ENCODE measurements at regions not wholly inside any gene's neighbourhood (a gene's known extent, or its start where the extent isn't known, plus 50 kb on each side); places are given as distances from the start of the nearest gene placed in this dataset.

- POLR2A ChIA-PET, result no interaction called here
- H3K27ac ChIP-seq (ENCODE audit: low read depth, low read length), result no peak overlapping the region
- no peaks in the 10 kb centered on the region for H3K79me2 ChIP-seq (ENCODE audit: insufficient read depth, low read length)
- DNase-seq (ENCODE audit: low read depth, low spot score) (no peak), ATAC-seq (no peak)
- H3K4me2 ChIP-seq (ENCODE audit: low read length), result no peak overlapping the region
- intact Hi-C loops (cut with micrococcal nuclease), result no loop called here
- CTCF ChIA-PET, result no interaction called here
- TF ChIP-seq TCF7L2 (IDR thresholded peaks at IDR 0.05; ENCODE audit: borderline replicate concordance, extremely low read depth, insufficient read depth, insufficient read length), result no peak
- TF ChIP-seq CEBPB (IDR thresholded peaks at IDR 0.05; ENCODE audit: low read depth), result no peak
- TF ChIP-seq SP1 (IDR thresholded peaks at IDR 0.05; ENCODE audit: low read depth), result no peak
- no peak for TF ChIP-seq POLR2AphosphoS5 (IDR thresholded peaks at IDR 0.05; ENCODE audit: low read depth, low read length)
- no peak for TF ChIP-seq ZBTB33 (IDR thresholded peaks at IDR 0.05; ENCODE audit: extremely low read depth, insufficient replicate concordance, low read length)
- no peaks in the 10 kb centered on the region for H3K27me3 ChIP-seq (ENCODE audit: insufficient read depth, low read length)
- no peak overlapping the region for H3K9ac ChIP-seq (ENCODE audit: low read length)
- no peaks in the 10 kb centered on the region for H4K20me1 ChIP-seq (ENCODE audit: insufficient read depth)
- H2AFZ ChIP-seq (ENCODE audit: low read depth, low read length, poor library complexity, severe bottlenecking), result no peak overlapping the region
- BruUV-seq (replicated peaks), result no TSS peak
- H3K9me2 ChIP-seq (ENCODE audit: insufficient read depth), result no peaks in the 10 kb centered on the region
- RAD21 ChIA-PET (ENCODE audit: low non-redundant PET in 1 of 2, low total read pairs in 2 of 2, uncharacterized antibody in 2 of 2, unreplicated experiment in 2 of 2), result no interaction called here
- H3K9me3 ChIP-seq (ENCODE audit: control insufficient read depth in 1 of 2, insufficient read depth in 1 of 2, low read depth in 1 of 2, low read length in 2 of 2), result peaks cover 5 to 10% of the 10 kb centered on the region in 2 experiments; a peak in 2 of 4 replicates
- H3K4me1 ChIP-seq (ENCODE audit: control insufficient read depth in 1 of 2, insufficient read depth in 2 of 2, low read length in 2 of 2), result no peaks in the 10 kb centered on the region
- no peak overlapping the region for H3K4me3 ChIP-seq (replicated peaks in 1 of 2; ENCODE audit: low read depth in 1 of 2, low read length in 2 of 2)
- no peaks in the 10 kb centered on the region for H3K36me3 ChIP-seq (ENCODE audit: control insufficient read depth in 1 of 2, insufficient read depth in 2 of 2, low read length in 2 of 2)
Observed at GRCh38 chr2:4891394-4891793, 800.8 kb upstream of the SOX11 start.

- Histone ChIP-seq H3K4me1 (ENCODE audit: control insufficient read depth in 1 of 2, insufficient read depth in 2 of 2, low read length in 2 of 2) (no peaks in the 10 kb centered on the region), H3K27ac (ENCODE audit: low read depth, low read length) (no peak overlapping the region), H3K36me3 (ENCODE audit: control insufficient read depth in 1 of 2, insufficient read depth in 2 of 2, low read length in 2 of 2) (no peaks in the 10 kb centered on the region), H4K20me1 (ENCODE audit: insufficient read depth) (no peaks in the 10 kb centered on the region), H3K79me2 (ENCODE audit: insufficient read depth, low read length) (no peaks in the 10 kb centered on the region), H3K4me2 (ENCODE audit: low read length) (no peak overlapping the region), H3K27me3 (ENCODE audit: insufficient read depth, low read length) (no peaks in the 10 kb centered on the region), H3K9ac (ENCODE audit: low read length) (no peak overlapping the region), H3K4me3 (replicated peaks in 1 of 2; ENCODE audit: low read depth in 1 of 2, low read length in 2 of 2) (no peak overlapping the region), H3K9me3 (ENCODE audit: control insufficient read depth in 1 of 2, insufficient read depth in 1 of 2, low read depth in 1 of 2, low read length in 2 of 2) (peaks cover 4 to 15% of the 10 kb centered on the region in 2 experiments; a peak in 2 of 4 replicates), H3K9me2 (ENCODE audit: insufficient read depth) (no peaks in the 10 kb centered on the region), H2AFZ (ENCODE audit: low read depth, low read length, poor library complexity, severe bottlenecking) (no peak overlapping the region)
- DNase-seq (ENCODE audit: low read depth, low spot score) (no peak), ATAC-seq (no peak)
- intact Hi-C loops (cut with micrococcal nuclease), result no loop called here
- ChIA-PET RAD21 (ENCODE audit: low non-redundant PET in 1 of 2, low total read pairs in 2 of 2, uncharacterized antibody in 2 of 2, unreplicated experiment in 2 of 2) (no interaction called here), CTCF (no interaction called here), POLR2A (no interaction called here)
- no TSS peak for BruUV-seq (replicated peaks)
- TF ChIP-seq YY1 (IDR thresholded peaks at IDR 0.05; ENCODE audit: extremely low read depth, insufficient replicate concordance, low read depth, low read length) (no peak), CTCF (IDR thresholded peaks at IDR 0.05 in 2 of 3, conservative IDR thresholded peaks at IDR 0.05 in 1 of 3; ENCODE audit: borderline replicate concordance in 1 of 3, insufficient read depth in 1 of 3, low read depth in 2 of 3, low read length in 2 of 3) (no peak), RAD21 (IDR thresholded peaks at IDR 0.05; ENCODE audit: low read depth) (no peak), EZH2phosphoT487 (IDR thresholded peaks at IDR 0.05; ENCODE audit: borderline replicate concordance) (no peak), EGR1 (IDR thresholded peaks at IDR 0.05; ENCODE audit: low read depth) (no peak), CEBPB (IDR thresholded peaks at IDR 0.05; ENCODE audit: low read depth) (no peak), FOSL1 (IDR thresholded peaks at IDR 0.05; ENCODE audit: low read depth) (no peak), CBX3 (IDR thresholded peaks at IDR 0.05; ENCODE audit: low read depth) (no peak), JUND (IDR thresholded peaks at IDR 0.05) (no peak), POLR2AphosphoS5 (IDR thresholded peaks at IDR 0.05; ENCODE audit: low read depth, low read length) (no peak), MAX (IDR thresholded peaks at IDR 0.05) (no peak), TCF7L2 (IDR thresholded peaks at IDR 0.05; ENCODE audit: borderline replicate concordance, extremely low read depth, insufficient read depth, insufficient read length) (no peak)
Observed at GRCh38 chr2:4895371-4895770, 796.8 kb upstream of the SOX11 start.
